ENCODE measurements at regions not wholly inside any gene's neighbourhood (a gene's known extent, or its start where the extent isn't known, plus 50 kb on each side); places are given as distances from the start of the nearest gene placed in this dataset.

DNA sequence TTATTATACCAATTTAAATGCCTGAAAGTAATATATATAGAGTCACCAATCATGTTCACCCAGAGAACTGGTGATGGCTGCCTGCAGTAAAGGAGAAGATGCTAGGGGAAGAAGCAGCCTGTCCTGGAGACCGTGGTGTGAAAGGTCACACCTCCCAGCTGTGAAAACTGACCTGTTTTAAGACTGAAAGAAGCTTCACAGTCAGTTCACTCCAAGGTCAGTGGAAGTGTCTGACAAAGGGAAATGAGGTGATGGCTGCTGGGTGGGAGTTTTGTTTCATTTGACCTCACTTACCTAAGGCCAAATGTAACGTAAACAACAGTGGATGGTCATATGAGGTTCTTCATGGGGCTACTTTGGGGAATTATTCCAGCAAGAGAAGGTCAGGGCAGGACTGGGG, 352.1 kb upstream of the GATB start:
- Mint-ChIP-seq H3K27ac (no peak overlapping the region), H3K4me1 (ENCODE audit: low read depth) (peaks cover 58% of the 10 kb centered on the region), H3K27me3 (ENCODE audit: low read depth) (no peaks in the 10 kb centered on the region), H3K9me3 (peaks cover 17% of the 10 kb centered on the region), H3K36me3 (ENCODE audit: low read depth) (peaks cover 15% of the 10 kb centered on the region), H3K4me3 (no peak overlapping the region)

DNA sequence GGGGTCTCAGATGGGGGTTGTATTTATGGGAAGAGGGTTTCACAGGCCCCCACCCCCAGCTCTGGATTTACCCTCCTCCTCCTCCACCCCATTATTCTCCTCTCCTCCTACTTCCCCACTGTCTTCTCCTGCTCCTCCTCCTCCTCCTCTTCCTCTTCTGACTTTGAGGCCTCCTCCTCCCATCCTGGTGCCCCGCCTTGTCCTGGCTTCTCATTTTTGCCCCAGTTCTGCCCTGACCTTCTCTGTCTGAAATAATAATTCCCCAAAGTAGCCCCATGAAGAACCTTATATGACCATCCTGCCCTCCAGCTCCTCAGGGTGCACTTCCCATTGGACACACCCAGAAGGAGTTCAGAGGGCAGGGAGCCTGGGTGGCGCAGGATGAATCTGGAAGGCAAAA, 351.4 kb upstream of the GATB start:
- Mint-ChIP-seq H3K4me3 (no peak overlapping the region), H3K36me3 (ENCODE audit: low read depth) (peaks cover 13% of the 10 kb centered on the region), H3K27me3 (ENCODE audit: low read depth) (no peaks in the 10 kb centered on the region), H3K4me1 (ENCODE audit: low read depth) (peaks cover 61% of the 10 kb centered on the region), H3K9me3 (peaks cover 16% of the 10 kb centered on the region), H3K27ac (no peak overlapping the region)

DNA sequence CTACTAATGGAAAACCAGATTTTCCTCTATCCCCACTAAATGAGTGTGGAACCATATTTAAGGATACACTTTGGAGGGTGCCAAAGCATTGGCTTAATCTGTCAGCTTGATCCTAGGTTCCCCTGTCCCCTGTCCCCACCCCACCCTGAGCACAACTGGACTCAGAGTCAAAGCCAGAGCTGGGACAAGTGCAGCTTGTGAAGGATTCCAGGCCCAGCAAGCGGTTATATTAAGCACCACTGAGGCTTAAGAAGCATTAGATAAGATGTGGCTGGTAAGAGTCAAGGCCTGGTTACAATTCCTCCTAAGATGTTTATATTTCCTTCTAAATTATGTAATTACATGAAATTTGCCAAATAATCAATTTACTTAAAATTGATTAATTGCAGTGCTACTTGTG, 350.0 kb upstream of the GATB start:
- Mint-ChIP-seq H3K4me3 (no peak overlapping the region), H3K27ac (no peak overlapping the region), H3K4me1 (ENCODE audit: low read depth) (peaks cover 56% of the 10 kb centered on the region)

DNA sequence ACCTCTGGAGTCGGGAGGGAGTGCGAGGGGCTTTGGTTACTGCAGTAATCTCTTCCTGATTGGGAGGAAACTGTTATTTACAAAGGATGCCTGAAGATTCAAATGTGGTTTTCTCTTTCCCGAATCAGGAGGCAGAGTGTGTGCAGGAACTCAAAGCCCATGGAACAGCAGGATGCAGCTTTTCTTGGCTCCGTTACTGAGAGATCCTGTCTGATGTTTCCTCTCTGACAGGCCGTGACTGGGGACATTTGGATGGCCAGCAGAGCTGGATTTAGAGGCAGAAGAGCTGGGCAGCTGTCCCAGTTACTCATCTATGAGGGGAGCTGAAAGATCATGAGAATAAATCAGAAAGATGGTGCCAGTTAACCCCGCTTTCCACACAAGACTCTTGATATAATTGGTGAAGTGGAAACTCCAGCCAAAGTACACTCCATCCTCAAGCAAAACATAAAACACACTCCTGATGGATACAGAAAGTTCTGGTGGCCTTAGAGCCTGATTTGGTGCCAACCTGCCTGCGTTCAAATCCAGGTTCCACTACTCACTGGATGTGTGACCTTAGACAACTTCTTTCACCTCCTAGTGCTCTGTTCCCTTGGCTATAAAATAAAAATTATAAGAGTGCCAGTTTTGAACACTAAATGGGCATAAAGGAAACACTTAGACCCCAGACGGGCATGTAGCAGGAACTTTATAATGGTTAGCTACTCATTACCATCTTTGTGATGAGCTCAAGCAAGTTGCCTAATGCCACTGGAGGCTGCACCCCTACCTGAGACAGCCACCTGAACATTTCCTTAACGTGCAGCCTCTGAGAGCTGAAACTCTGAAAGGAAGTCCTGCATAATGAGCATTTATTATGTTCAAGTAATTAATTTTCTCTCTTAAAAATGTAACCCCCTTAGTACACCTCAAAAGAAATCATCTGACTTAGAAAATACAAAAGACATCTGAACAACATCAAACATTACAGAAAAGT, 349.0 kb upstream of the GATB start:
- no peaks in the 10 kb centered on the region for H3K27me3 Mint-ChIP-seq (ENCODE audit: low read depth)
- no peaks in the 10 kb centered on the region for H3K9me3 Mint-ChIP-seq
- H3K4me1 Mint-ChIP-seq (ENCODE audit: low read depth) = peaks cover 49% of the 10 kb centered on the region
- peaks cover 6% of the 10 kb centered on the region for H3K36me3 Mint-ChIP-seq (ENCODE audit: low read depth)
- H3K27ac Mint-ChIP-seq = no peak overlapping the region
- H3K4me3 Mint-ChIP-seq = no peak overlapping the region

More for the DNA sequence above, 350.0 kb upstream of the GATB start:
- Mint-ChIP-seq H3K36me3 (ENCODE audit: low read depth) (peaks cover 5% of the 10 kb centered on the region), H3K9me3 (peaks cover 1% of the 10 kb centered on the region), H3K27me3 (ENCODE audit: low read depth) (no peaks in the 10 kb centered on the region)

DNA sequence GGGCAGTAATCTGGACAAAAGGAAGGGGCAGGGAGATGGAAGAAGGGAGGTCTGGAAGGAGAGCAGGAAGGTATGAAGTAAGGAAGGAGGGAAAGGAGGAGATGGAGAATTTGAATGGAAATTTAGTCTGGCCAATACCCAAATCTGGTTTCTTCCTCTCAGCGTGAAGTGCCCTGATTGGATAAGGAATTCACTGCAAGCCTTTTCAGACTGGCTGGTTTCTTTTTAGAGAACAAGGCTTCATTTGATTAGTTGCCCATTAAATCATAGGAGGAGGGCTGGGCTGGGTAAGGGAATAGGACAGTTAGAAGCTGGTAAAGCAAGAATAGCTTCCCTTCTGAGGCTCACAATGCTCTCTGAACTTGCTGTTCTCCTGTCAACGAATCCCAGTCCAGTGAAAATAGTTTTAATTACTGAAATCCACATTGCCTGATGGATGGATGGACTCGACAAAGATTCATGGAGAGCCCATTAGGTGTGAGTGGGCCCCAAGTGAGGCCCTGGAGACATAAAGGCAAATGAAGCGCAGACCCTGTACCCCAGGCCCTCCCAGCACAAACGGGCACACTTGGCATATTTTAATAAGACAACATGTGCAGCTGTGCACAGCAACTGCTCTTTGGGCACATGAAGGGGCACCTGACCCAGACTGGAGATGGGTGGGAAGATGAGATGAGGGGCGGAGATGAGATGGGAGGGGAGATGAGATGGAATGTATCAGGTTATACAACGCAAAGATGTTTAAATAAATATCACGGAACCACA, 347.1 kb upstream of the GATB start:
- H3K27ac Mint-ChIP-seq = no peak overlapping the region
- no peaks in the 10 kb centered on the region for H3K9me3 Mint-ChIP-seq
- no peaks in the 10 kb centered on the region for H3K27me3 Mint-ChIP-seq (ENCODE audit: low read depth)
- H3K36me3 Mint-ChIP-seq (ENCODE audit: low read depth) = peaks cover 9% of the 10 kb centered on the region
- H3K4me3 Mint-ChIP-seq = no peak overlapping the region
- peaks cover 45% of the 10 kb centered on the region for H3K4me1 Mint-ChIP-seq (ENCODE audit: low read depth)

DNA sequence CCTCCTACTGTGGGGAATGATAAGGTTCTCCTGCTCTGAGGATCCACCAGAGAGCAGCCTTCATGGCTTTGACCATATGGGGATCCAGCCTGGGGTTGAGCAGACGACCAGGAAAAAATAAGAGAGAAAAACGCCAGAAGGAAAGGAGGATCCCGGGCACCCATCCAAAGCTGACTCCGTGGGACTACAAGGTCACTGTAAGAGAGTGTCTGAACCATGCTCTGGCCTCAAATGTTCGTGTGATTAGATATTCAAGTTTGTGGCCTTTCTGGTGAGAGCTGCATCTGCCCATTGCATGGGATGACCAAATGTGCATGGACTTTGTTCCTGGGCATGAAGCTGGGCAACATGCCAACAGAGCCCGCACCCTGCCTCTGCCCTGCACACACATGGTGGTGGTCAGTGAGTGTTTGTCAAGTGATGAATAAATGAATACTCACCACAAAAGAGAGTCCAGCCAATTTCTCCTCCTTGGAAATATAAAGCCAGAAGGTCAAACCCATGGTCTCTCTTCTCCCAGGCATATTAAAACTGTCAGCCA, 346.0 kb upstream of the GATB start:
- Mint-ChIP-seq H3K27ac (no peak overlapping the region), H3K4me1 (ENCODE audit: low read depth) (peaks cover 49% of the 10 kb centered on the region), H3K4me3 (no peak overlapping the region), H3K36me3 (ENCODE audit: low read depth) (peaks cover 12% of the 10 kb centered on the region), H3K27me3 (ENCODE audit: low read depth) (no peaks in the 10 kb centered on the region), H3K9me3 (no peaks in the 10 kb centered on the region)

DNA sequence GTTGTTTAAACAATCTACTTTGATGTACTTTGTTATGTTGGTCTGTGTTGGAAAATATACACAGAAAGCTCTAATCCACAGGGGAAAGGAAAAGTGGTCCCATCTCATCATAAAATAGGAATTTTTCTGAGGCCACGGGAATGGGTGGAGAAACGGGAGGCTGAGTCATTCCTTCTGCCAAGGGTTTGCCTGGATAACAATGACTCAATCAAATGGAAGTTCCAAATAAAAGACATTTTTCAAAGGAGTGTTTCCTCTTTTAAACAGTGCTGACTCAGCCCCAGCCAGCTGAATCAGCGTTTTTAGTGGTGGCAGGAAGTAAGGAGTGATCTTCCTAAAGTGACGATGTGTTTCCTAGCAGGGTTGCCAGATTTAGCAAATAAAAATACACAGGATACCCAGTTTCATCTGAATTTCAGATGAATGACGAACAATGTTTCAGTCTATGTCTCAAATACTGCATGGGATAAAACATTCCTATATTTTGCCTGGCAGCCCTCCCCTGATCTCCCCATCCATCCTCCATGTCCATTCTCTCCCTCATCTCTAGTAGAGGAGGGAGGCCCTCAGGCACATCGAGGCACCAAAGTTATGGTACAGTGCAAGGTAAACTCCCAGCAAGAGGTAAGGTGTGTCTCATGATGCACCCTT, 345.4 kb upstream of the GATB start:
- H3K27ac Mint-ChIP-seq = peak overlapping the region; percentile 29
- peaks cover 19% of the 10 kb centered on the region for H3K36me3 Mint-ChIP-seq (ENCODE audit: low read depth)
- H3K4me3 Mint-ChIP-seq = no peak overlapping the region
- no peaks in the 10 kb centered on the region for H3K27me3 Mint-ChIP-seq (ENCODE audit: low read depth)
- H3K9me3 Mint-ChIP-seq = no peaks in the 10 kb centered on the region
- H3K4me1 Mint-ChIP-seq (ENCODE audit: low read depth) = peaks cover 55% of the 10 kb centered on the region

DNA sequence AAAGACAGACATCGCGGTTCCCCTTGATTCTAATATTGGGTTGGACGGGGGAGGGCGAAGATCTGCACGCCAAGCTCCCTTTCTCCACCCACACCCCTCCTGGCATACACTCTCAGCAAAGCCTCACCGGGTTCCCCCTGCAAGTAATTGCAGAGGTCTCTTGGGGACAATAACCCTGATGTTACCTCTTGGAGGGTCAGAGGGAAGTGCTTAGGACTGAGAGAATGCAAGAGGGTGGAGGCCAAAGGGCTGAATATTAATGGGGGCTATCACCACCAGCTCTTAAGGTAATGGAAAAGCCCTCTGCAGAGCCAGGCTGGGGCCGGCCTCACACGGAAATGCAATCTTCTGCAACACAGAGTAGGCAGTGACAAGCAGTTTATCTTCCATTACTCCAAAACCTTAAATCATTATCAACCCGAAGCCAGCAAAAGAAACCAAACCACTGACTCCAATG, 344.1 kb upstream of the GATB start:
- Mint-ChIP-seq H3K36me3 (ENCODE audit: low read depth) (peaks cover 24% of the 10 kb centered on the region), H3K9me3 (peaks cover 4% of the 10 kb centered on the region), H3K4me3 (no peak overlapping the region), H3K27me3 (ENCODE audit: low read depth) (no peaks in the 10 kb centered on the region), H3K4me1 (ENCODE audit: low read depth) (peaks cover 62% of the 10 kb centered on the region), H3K27ac (no peak overlapping the region)

DNA sequence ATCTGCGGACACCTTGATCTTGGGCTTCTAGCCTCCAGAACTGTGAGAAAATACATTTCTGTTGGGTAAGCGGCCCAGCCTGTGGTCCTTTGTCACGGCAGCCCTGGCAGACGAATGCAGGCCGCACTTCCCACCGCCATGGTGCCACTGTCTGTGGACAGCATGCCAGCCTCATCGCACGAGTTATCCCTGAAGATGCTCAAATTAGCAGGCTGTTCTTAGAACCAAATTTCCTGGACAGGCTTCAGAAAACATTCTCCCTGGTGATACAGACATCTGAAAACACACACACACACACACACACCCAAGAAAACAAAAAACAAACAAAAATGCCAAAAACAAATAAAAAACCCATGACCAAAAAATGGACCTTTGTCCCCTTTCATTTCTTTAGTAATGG, 343.5 kb upstream of the GATB start:
- no peaks in the 10 kb centered on the region for H3K27me3 Mint-ChIP-seq (ENCODE audit: low read depth)
- H3K9me3 Mint-ChIP-seq = peaks cover 4% of the 10 kb centered on the region
- H3K4me1 Mint-ChIP-seq (ENCODE audit: low read depth) = peaks cover 61% of the 10 kb centered on the region
- H3K27ac Mint-ChIP-seq = peak overlapping the region; percentile 42
- peaks cover 24% of the 10 kb centered on the region for H3K36me3 Mint-ChIP-seq (ENCODE audit: low read depth)
- no peak overlapping the region for H3K4me3 Mint-ChIP-seq

DNA sequence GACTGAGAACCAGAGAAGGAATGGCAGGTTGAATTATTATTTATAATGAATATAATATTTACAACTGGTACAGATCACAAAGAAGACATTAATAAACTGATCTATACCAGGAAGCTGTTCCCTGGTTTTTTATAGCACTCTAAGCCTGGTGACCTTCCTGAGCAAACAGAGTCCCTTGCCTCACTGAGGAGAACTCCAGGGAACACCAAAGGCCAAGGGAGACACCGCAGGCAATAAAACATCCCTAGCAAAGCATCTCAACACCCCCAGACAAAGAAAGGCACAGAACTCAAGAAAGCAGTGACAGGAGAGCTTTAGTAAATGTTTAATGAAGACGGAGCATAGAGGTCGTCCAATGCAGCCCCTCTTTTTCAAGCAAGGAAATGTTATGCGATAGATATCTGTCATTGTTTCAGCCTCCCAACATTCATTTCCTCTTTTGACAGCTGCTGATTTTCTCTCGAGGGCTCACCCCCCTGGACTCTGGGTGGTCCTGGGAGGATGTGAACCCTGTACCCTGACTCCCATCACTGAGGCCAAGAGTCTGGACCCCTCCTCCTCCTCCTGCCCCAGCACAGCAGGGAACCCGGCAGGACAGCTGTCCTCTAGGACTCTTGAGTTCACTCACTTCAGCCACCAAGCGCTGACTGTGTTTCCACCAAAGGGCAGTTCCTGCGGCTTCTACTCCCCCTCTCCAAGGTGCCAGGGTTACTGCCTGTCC, 342.5 kb upstream of the GATB start:
- peaks cover 4% of the 10 kb centered on the region for H3K9me3 Mint-ChIP-seq
- peaks cover 64% of the 10 kb centered on the region for H3K4me1 Mint-ChIP-seq (ENCODE audit: low read depth)
- no peak overlapping the region for H3K4me3 Mint-ChIP-seq
- H3K36me3 Mint-ChIP-seq (ENCODE audit: low read depth) = peaks cover 24% of the 10 kb centered on the region
- H3K27me3 Mint-ChIP-seq (ENCODE audit: low read depth) = no peaks in the 10 kb centered on the region
- H3K27ac Mint-ChIP-seq = peak overlapping the region; percentile 60

DNA sequence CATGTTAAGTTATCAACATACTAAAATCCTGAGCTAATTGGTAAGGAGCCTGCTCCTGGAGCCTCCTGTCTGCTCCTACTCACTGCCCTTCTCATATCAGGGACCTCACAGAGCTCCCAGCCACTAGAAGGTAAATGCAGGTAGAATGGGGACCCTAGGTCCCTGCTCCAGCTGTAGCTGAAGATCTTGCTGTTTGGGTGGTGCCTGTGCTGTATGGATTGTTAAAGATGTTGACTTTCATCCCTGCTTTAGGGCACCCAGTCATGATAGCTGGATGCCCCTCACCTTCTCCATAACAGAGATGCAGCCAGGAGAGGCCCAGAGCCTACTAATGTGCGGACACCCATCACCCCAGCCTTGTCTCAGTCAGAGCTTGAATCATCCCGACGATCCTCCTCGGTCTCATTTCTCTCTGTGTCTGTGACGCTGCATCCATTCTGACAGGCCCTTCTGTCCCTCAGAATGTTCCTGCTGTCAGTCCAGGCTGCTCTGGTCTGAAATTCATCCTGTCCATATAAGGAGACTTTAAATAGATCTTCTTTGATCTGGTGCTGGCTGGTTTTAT, 341.7 kb upstream of the GATB start:
- Mint-ChIP-seq H3K36me3 (ENCODE audit: low read depth) (peaks cover 24% of the 10 kb centered on the region), H3K27me3 (ENCODE audit: low read depth) (no peaks in the 10 kb centered on the region), H3K4me3 (no peak overlapping the region), H3K27ac (peak overlapping the region; percentile 99), H3K9me3 (peaks cover 4% of the 10 kb centered on the region), H3K4me1 (ENCODE audit: low read depth) (peaks cover 64% of the 10 kb centered on the region)

DNA sequence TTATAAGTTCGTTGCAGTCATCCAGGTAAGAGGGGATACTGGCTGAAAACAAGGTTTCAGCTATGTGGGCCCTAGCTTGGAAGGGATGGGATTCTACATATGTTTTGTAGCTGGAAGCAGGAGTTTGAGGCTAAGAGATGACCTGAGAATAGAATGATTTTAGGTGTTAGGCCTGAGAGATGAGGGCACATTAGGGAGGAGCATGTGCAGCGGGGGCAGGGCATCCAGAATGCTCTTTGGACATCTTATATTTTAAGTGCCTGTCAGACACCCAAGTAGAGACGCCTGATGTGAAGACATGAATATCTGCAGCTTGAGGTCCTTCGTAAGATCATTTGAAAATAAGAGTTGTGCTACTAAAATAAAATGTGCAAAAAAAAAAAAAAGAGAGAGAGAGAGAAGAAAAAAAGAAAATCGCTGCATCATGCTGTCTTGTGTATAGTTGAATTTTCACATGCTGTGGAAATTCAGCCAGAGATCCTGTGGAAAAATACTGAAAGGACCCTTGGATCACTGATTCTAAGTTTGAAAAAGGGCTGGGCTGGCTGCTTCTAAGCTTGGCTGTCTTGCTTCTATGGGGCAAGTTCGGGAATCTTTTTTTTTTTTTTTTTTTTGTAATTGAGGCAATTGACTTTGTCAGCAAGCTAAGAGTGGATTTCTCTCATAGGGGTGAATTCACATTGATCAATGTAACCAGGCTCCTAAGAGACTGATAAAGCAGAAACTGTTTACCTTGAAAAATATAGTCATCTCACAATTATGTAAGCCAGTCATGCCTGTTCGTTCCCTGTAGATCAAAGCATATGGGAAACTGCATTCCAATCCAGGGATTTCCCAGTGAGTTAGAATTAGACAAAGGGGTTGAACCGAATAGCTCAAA, 341.0 kb upstream of the GATB start:
- Mint-ChIP-seq H3K4me3 (peak overlapping the region; percentile 28), H3K27ac (peak overlapping the region; percentile 99), H3K27me3 (ENCODE audit: low read depth) (no peaks in the 10 kb centered on the region), H3K9me3 (peaks cover 4% of the 10 kb centered on the region), H3K4me1 (ENCODE audit: low read depth) (peaks cover 65% of the 10 kb centered on the region), H3K36me3 (ENCODE audit: low read depth) (peaks cover 28% of the 10 kb centered on the region)
